ENCODE measurements at regions not wholly inside any gene's neighbourhood (a gene's known extent, or its start where the extent isn't known, plus 50 kb on each side); places are given as distances from the start of the nearest gene placed in this dataset.

GRCh38 chr5:6115852-6116251 lies 262.5 kb downstream of the MED10 start:
- Histone ChIP-seq H4K5ac (ENCODE audit: insufficient read length, low read depth, low read length) (no peak overlapping the region), H3K79me1 (ENCODE audit: insufficient read depth, low read depth, low read length, poor library complexity, severe bottlenecking) (no peaks in the 10 kb centered on the region), H3K27ac (ENCODE audit: insufficient read length, low read depth, low read length) (no peak overlapping the region), H2AFZ (ENCODE audit: low read length) (no peak overlapping the region), H2BK120ac (ENCODE audit: low read depth, low read length, poor library complexity, severe bottlenecking) (no peak overlapping the region), H3K14ac (ENCODE audit: insufficient read depth, low read length) (no peak overlapping the region), H3K4ac (ENCODE audit: low read depth, low read length) (no peak overlapping the region), H3K4me1 (ENCODE audit: insufficient read depth, low read length) (no peaks in the 10 kb centered on the region), H3K23me2 (ENCODE audit: insufficient read length, low read depth, low read length, poor library complexity, severe bottlenecking) (no peaks in the 10 kb centered on the region), H2BK20ac (ENCODE audit: low read depth, low read length, poor library complexity, severe bottlenecking) (no peak overlapping the region), H3K23ac (ENCODE audit: insufficient read length, low read depth, low read length) (no peak overlapping the region), H3T11ph (ENCODE audit: low read length) (no peak overlapping the region), H4K8ac (replicated peaks; ENCODE audit: insufficient read length, low read depth, low read length) (no peak overlapping the region), H3K18ac (ENCODE audit: insufficient read length, low read depth, low read length) (no peak overlapping the region), H3K9me3 (ENCODE audit: control insufficient read depth, low read depth, low read length) (no peaks in the 10 kb centered on the region), H2BK12ac (ENCODE audit: insufficient read length, low read depth, low read length) (no peak overlapping the region), H3K27me3 (ENCODE audit: insufficient read depth, low read length) (no peaks in the 10 kb centered on the region), H4K91ac (ENCODE audit: insufficient read length, low read depth, low read length) (no peak overlapping the region), H3K56ac (ENCODE audit: insufficient read length, low read depth, low read length) (no peak overlapping the region), H2BK15ac (ENCODE audit: low read depth, low read length) (no peak overlapping the region), H3K79me2 (ENCODE audit: insufficient read depth, low read length) (no peaks in the 10 kb centered on the region), H3K4me2 (ENCODE audit: insufficient read depth, insufficient read length, low read length) (no peak overlapping the region), H4K20me1 (ENCODE audit: control insufficient read depth, insufficient read depth, insufficient read length) (no peaks in the 10 kb centered on the region), H2BK5ac (ENCODE audit: insufficient read length, low read length) (no peak overlapping the region), H2AK5ac (ENCODE audit: insufficient read length, low read length) (no peak overlapping the region), H3K9ac (ENCODE audit: extremely low read depth, insufficient read length, low read length) (no peak overlapping the region)
- no peak for TF ChIP-seq CTCF (conservative IDR thresholded peaks at IDR 0.05)
- H3K27me3 Mint-ChIP-seq (ENCODE audit: low read depth): no peaks in the 10 kb centered on the region; the same call in 1 of the 2 replicates
- H3K9me3 Mint-ChIP-seq: no peaks in the 10 kb centered on the region; a peak in 1 of 5 replicates
- no peak overlapping the region for H3K4me3 Mint-ChIP-seq
- peaks cover 0 to 2% (median 0%) of the 10 kb centered on the region in 3 experiments; a peak in 1 of 7 replicates for H3K36me3 Mint-ChIP-seq (ENCODE audit: insufficient read depth in 1 of 3, low read depth in 3 of 3)
- DNase-seq: no peak
- no peaks in the 10 kb centered on the region for H3K4me1 Mint-ChIP-seq
- no peak overlapping the region for H3K27ac Mint-ChIP-seq
- no CpG with 5 or more reads among the region's 4 CpGs for WGBS (ENCODE audit: extremely low coverage, insufficient read length, low lambda C conversion rate)
